ENCODE measurements at regions not wholly inside any gene's neighbourhood (a gene's known extent, or its start where the extent isn't known, plus 50 kb on each side); places are given as distances from the start of the nearest gene placed in this dataset.

- intact Hi-C loops (cut with DNase I; ENCODE audit: low total_unique reads) = no loop called here
- TF ChIP-seq CTCF (IDR thresholded peaks at IDR 0.05) (no peak), POLR2AphosphoS5 (IDR thresholded peaks at IDR 0.05) (no peak), POLR2A (IDR thresholded peaks at IDR 0.05) (no peak)
- Histone ChIP-seq H3K9me3 (no peaks in the 10 kb centered on the region), H3K36me3 (no peaks in the 10 kb centered on the region), H3K4me3 (no peak overlapping the region), H3K27ac (no peak overlapping the region), H3K27me3 (no peaks in the 10 kb centered on the region), H3K4me1 (no peaks in the 10 kb centered on the region)
- DNase-seq (ENCODE audit: low spot score in 2 of 2) = no peak
Observed at GRCh38 chr5:89255845-89256463, 373.0 kb upstream of the MEF2C start.

- no peaks in the 10 kb centered on the region for H3K4me1 ChIP-seq
- no peak for DNase-seq (ENCODE audit: low spot score in 2 of 2)
- no peak for TF ChIP-seq CTCF (IDR thresholded peaks at IDR 0.05)
- no peak for TF ChIP-seq POLR2A (IDR thresholded peaks at IDR 0.05)
- TF ChIP-seq POLR2AphosphoS5 (IDR thresholded peaks at IDR 0.05) = no peak
- intact Hi-C loops (cut with DNase I; ENCODE audit: low total_unique reads) = no loop called here
- H3K36me3 ChIP-seq = no peaks in the 10 kb centered on the region
- no peaks in the 10 kb centered on the region for H3K27me3 ChIP-seq
- H3K4me3 ChIP-seq = no peak overlapping the region
- no peak overlapping the region for H3K27ac ChIP-seq
- no peaks in the 10 kb centered on the region for H3K9me3 ChIP-seq
Observed at GRCh38 chr5:89253666-89254352, 370.8 kb upstream of the MEF2C start.

- TF ChIP-seq CTCF (IDR thresholded peaks at IDR 0.05) (no peak), POLR2A (IDR thresholded peaks at IDR 0.05) (no peak), POLR2AphosphoS5 (IDR thresholded peaks at IDR 0.05) (no peak)
- no peak for DNase-seq (ENCODE audit: low spot score in 2 of 2)
- intact Hi-C loops (cut with DNase I; ENCODE audit: low total_unique reads) = loop anchor here (5.0 kb wide), 1 partner anchor 265 kb away; no protein-coding TSS in a partner anchor
Observed at GRCh38 chr5:89246864-89247263, 363.9 kb upstream of the MEF2C start.

GRCh38 chr5:89246252-89246651 is 363.3 kb upstream of the MEF2C start:
- no peak for DNase-seq (ENCODE audit: low spot score in 2 of 2)
- Histone ChIP-seq H3K36me3 (no peaks in the 10 kb centered on the region), H3K4me1 (no peaks in the 10 kb centered on the region), H3K9me3 (no peaks in the 10 kb centered on the region), H3K27ac (no peak overlapping the region), H3K4me3 (no peak overlapping the region), H3K27me3 (no peaks in the 10 kb centered on the region)
- intact Hi-C loops (cut with DNase I; ENCODE audit: low total_unique reads) = loop anchor here (5.0 kb wide), 1 partner anchor 264 kb away; no protein-coding TSS in a partner anchor
- TF ChIP-seq POLR2A (IDR thresholded peaks at IDR 0.05) (no peak), POLR2AphosphoS5 (IDR thresholded peaks at IDR 0.05) (no peak), CTCF (IDR thresholded peaks at IDR 0.05) (no peak)

More at GRCh38 chr5:89246864-89247263, 363.9 kb upstream of the MEF2C start:
- no peak overlapping the region for H3K27ac ChIP-seq
- no peaks in the 10 kb centered on the region for H3K27me3 ChIP-seq
- H3K9me3 ChIP-seq = no peaks in the 10 kb centered on the region
- no peaks in the 10 kb centered on the region for H3K36me3 ChIP-seq
- H3K4me1 ChIP-seq = no peaks in the 10 kb centered on the region
- H3K4me3 ChIP-seq = no peak overlapping the region

GRCh38 chr5:89243611-89244010 is 360.6 kb upstream of the MEF2C start:
- TF ChIP-seq POLR2AphosphoS5 (IDR thresholded peaks at IDR 0.05) (no peak), POLR2A (IDR thresholded peaks at IDR 0.05) (no peak), CTCF (IDR thresholded peaks at IDR 0.05) (no peak)
- Histone ChIP-seq H3K27ac (no peak overlapping the region), H3K4me3 (no peak overlapping the region), H3K36me3 (no peaks in the 10 kb centered on the region), H3K27me3 (no peaks in the 10 kb centered on the region), H3K9me3 (no peaks in the 10 kb centered on the region), H3K4me1 (no peaks in the 10 kb centered on the region)
- intact Hi-C loops (cut with DNase I; ENCODE audit: low total_unique reads) = no loop called here
- no peak for DNase-seq (ENCODE audit: low spot score in 2 of 2)
